Caco-2 (cell line): ENCODE measurements at regions not wholly inside any gene's neighbourhood (a gene's known extent, or its start where the extent isn't known, plus 50 kb on each side); places are given as distances from the start of the nearest gene placed in this dataset.

ENCODE experiments used
- BruUV-seq: library from RNA; stranded (reverse); fragments of 400-500 nt; replicated peaks from 2 replicates; lab custom pipeline; 2021; lab: Mats Ljungman, UMichigan
- CTCF ChIA-PET: fragments of 300-600 bp; sonication (Branson Sonifier 250); formaldehyde crosslinking; loops from one replicate; lab custom pipeline; 2022; ENCODE audit warnings: antibody characterized with exemption; lab: Charles Lee
- POLR2A ChIA-PET: fragments of 300-600 bp; sonication (Branson Sonifier 250); formaldehyde crosslinking; loops from one replicate; lab custom pipeline; 2022; ENCODE audit warnings: antibody characterized with exemption; lab: Charles Lee
- DNase-seq, 2 experiments: peaks; one replicate each; pipeline versions ENCODE4 v3.0.0 to v3.0.0-alpha.2; 2020 to 2022
- H3K27me3 ChIP-seq: replicated peaks from 2 replicates; pipeline ENCODE4 v1.6.0; 2011; ENCODE audit warnings: low read length; ENCODE audit not compliant: control insufficient read depth, insufficient read depth
- H3K36me3 ChIP-seq: 2 replicates; pipeline ENCODE4 v1.5.1; 2011; ENCODE audit warnings: low read length; ENCODE audit not compliant: control insufficient read depth, insufficient read depth
- H3K4me1 ChIP-seq: fragments of 250-450 bp; sonication (Bioruptor Pico); 2 replicates; pipeline ENCODE4 v1.5.1; 2020; ENCODE audit warnings: mild to moderate bottlenecking
- H3K4me3 ChIP-seq: 2 replicates; pipeline ENCODE4 v1.5.1; 2011; ENCODE audit warnings: low read depth, mild to moderate bottlenecking, control low read depth, low read length
- H3K9me3 ChIP-seq: fragments of 250-450 bp; sonication (Bioruptor Pico); 2 replicates; pipeline ENCODE4 v1.5.1; 2020; ENCODE audit warnings: mild to moderate bottlenecking, moderate library complexity
- H3K27ac Mint-ChIP-seq: one replicate; pipeline ENCODE4 v1.8.0; 2022; ENCODE audit warnings: mixed read lengths; ENCODE audit not compliant: unreplicated experiment
- H3K27me3 Mint-ChIP-seq: one replicate; pipeline ENCODE4 v1.8.0; 2022; ENCODE audit warnings: mixed read lengths; ENCODE audit not compliant: insufficient read depth, unreplicated experiment
- H3K36me3 Mint-ChIP-seq: one replicate; pipeline ENCODE4 v1.8.0; 2022; ENCODE audit warnings: mild to moderate bottlenecking, mixed read lengths; ENCODE audit not compliant: insufficient read depth, unreplicated experiment
- H3K4me1 Mint-ChIP-seq: one replicate; pipeline ENCODE4 v1.8.0; 2022; ENCODE audit warnings: low read depth, mixed read lengths; ENCODE audit not compliant: unreplicated experiment
- H3K4me3 Mint-ChIP-seq: one replicate; pipeline ENCODE4 v1.8.0; 2022; ENCODE audit warnings: mild to moderate bottlenecking, moderate library complexity, mixed read lengths; ENCODE audit not compliant: unreplicated experiment
- H3K9me3 Mint-ChIP-seq: one replicate; pipeline ENCODE4 v1.8.0; 2022; ENCODE audit warnings: mixed read lengths; ENCODE audit not compliant: unreplicated experiment
- CTCF ChIP-seq, 2 experiments: fragments of 200-600 bp in 1 of 2; IDR thresholded peaks; 1 replicate in 1 of 2; 2 replicates in 1 of 2; pipeline versions ENCODE4 v1.5.1 to v1.8.0; 2011 to 2022; ENCODE audit warnings: antibody characterized with exemption in 1 of 2, control low read depth in 1 of 2, inconsistent platforms in 1 of 2, low read depth in 1 of 2, low read length in 1 of 2, mild to moderate bottlenecking in 1 of 2, moderate library complexity in 1 of 2; ENCODE audit not compliant: insufficient read depth in 1 of 2, severe bottlenecking in 1 of 2, unreplicated experiment in 1 of 2
- intact Hi-C: fragments of 100-400 bp; cut with micrococcal nuclease; formaldehyde crosslinking; loops from one replicate; pipeline ENCODE4 v1.10.0; 2022; ENCODE audit not compliant: unreplicated experiment

GRCh38 chr22:48579043-48579927 is 1248.4 kb downstream of the BRD1 start:
- POLR2A ChIA-PET, result no interaction called here
- CTCF ChIA-PET, result no interaction called here

GRCh38 chr22:48578138-48579042 is 1249.3 kb downstream of the BRD1 start:
- H3K4me1 Mint-ChIP-seq, result no peaks in the 10 kb centered on the region
- H3K36me3 Mint-ChIP-seq, result peaks cover 9% of the 10 kb centered on the region
- POLR2A ChIA-PET, result no interaction called here
- H3K4me3 ChIP-seq, result no peak overlapping the region
- no peak for DNase-seq
- TF ChIP-seq CTCF (IDR thresholded peaks at IDR 0.05; ENCODE audit: insufficient read depth in 1 of 2, low read depth in 1 of 2, low read length in 1 of 2, severe bottlenecking in 1 of 2, unreplicated experiment in 1 of 2), result no peak
- H3K9me3 ChIP-seq, result no peaks in the 10 kb centered on the region
- no peaks in the 10 kb centered on the region for H3K27me3 ChIP-seq
- H3K27me3 Mint-ChIP-seq, result no peaks in the 10 kb centered on the region
- no peak overlapping the region for H3K27ac Mint-ChIP-seq
- H3K9me3 Mint-ChIP-seq, result no peaks in the 10 kb centered on the region
- no peaks in the 10 kb centered on the region for H3K36me3 ChIP-seq
- H3K4me3 Mint-ChIP-seq, result no peak overlapping the region
- intact Hi-C loops, result no loop called here
- no TSS peak for BruUV-seq
- H3K4me1 ChIP-seq, result no peaks in the 10 kb centered on the region
- CTCF ChIA-PET, result no interaction called here

More at GRCh38 chr22:48579043-48579927, 1248.4 kb downstream of the BRD1 start:
- intact Hi-C loops, result no loop called here
- TF ChIP-seq CTCF (IDR thresholded peaks at IDR 0.05; ENCODE audit: insufficient read depth in 1 of 2, low read depth in 1 of 2, low read length in 1 of 2, severe bottlenecking in 1 of 2, unreplicated experiment in 1 of 2), result no peak
- H3K36me3 ChIP-seq, result no peaks in the 10 kb centered on the region
- Mint-ChIP-seq H3K27ac (no peak overlapping the region), H3K27me3 (no peaks in the 10 kb centered on the region), H3K9me3 (no peaks in the 10 kb centered on the region), H3K4me3 (no peak overlapping the region), H3K4me1 (no peaks in the 10 kb centered on the region), H3K36me3 (peaks cover 9% of the 10 kb centered on the region)
- no peak for DNase-seq
- BruUV-seq, result no TSS peak
- H3K4me1 ChIP-seq, result no peaks in the 10 kb centered on the region
- H3K9me3 ChIP-seq, result peaks cover 3% of the 10 kb centered on the region; the same call in 1 of the 2 replicates
- H3K27me3 ChIP-seq, result no peaks in the 10 kb centered on the region
- no peak overlapping the region for H3K4me3 ChIP-seq

GRCh38 chr22:48577691-48578090 is 1250.0 kb downstream of the BRD1 start:
- Histone ChIP-seq H3K36me3 (no peaks in the 10 kb centered on the region), H3K27me3 (no peaks in the 10 kb centered on the region), H3K9me3 (no peaks in the 10 kb centered on the region), H3K4me1 (no peaks in the 10 kb centered on the region), H3K4me3 (no peak overlapping the region)
- ChIA-PET POLR2A (no interaction called here), CTCF (no interaction called here)
- no peaks in the 10 kb centered on the region for H3K4me1 Mint-ChIP-seq
- no peak overlapping the region for H3K4me3 Mint-ChIP-seq
- no peak for TF ChIP-seq CTCF (IDR thresholded peaks at IDR 0.05; ENCODE audit: insufficient read depth in 1 of 2, low read depth in 1 of 2, low read length in 1 of 2, severe bottlenecking in 1 of 2, unreplicated experiment in 1 of 2)
- BruUV-seq, result no TSS peak
- no peak for DNase-seq
- H3K27ac Mint-ChIP-seq, result no peak overlapping the region
- intact Hi-C loops, result no loop called here
- H3K27me3 Mint-ChIP-seq, result no peaks in the 10 kb centered on the region
- peaks cover 9% of the 10 kb centered on the region for H3K36me3 Mint-ChIP-seq
- H3K9me3 Mint-ChIP-seq, result no peaks in the 10 kb centered on the region
